ENCODE measurements at regions not wholly inside any gene's neighbourhood (a gene's known extent, or its start where the extent isn't known, plus 50 kb on each side); places are given as distances from the start of the nearest gene placed in this dataset.

GRCh38 chr2:163253621-163254285, 415.2 kb upstream of the KCNH7 start:
- no peak for DNase-seq (ENCODE audit: low read depth, low spot score)
- Histone ChIP-seq H3K9ac (ENCODE audit: insufficient read length, low read depth) (no peak overlapping the region), H3K4me1 (ENCODE audit: insufficient read depth, insufficient read length) (no peaks in the 10 kb centered on the region), H3K36me3 (ENCODE audit: insufficient read depth, insufficient read length, low read length) (no peaks in the 10 kb centered on the region), H3K27me3 (ENCODE audit: insufficient read depth, insufficient read length) (no peaks in the 10 kb centered on the region), H3K9me3 (ENCODE audit: insufficient read depth, low read length) (no peaks in the 10 kb centered on the region), H3K4me3 (ENCODE audit: insufficient read length, low read depth) (no peak overlapping the region)
- TF ChIP-seq ZNF274 (IDR thresholded peaks at IDR 0.05; ENCODE audit: low read depth, low read length) (no peak), SUZ12 (IDR thresholded peaks at IDR 0.05; ENCODE audit: extremely low read depth, insufficient read depth, insufficient read length) (no peak), YY1 (IDR thresholded peaks at IDR 0.05; ENCODE audit: insufficient read depth, insufficient read length) (no peak)

- Histone ChIP-seq H3K9ac (ENCODE audit: insufficient read length, low read depth) (no peak overlapping the region), H3K9me3 (ENCODE audit: insufficient read depth, low read length) (no peaks in the 10 kb centered on the region), H3K36me3 (ENCODE audit: insufficient read depth, insufficient read length, low read length) (no peaks in the 10 kb centered on the region), H3K4me1 (ENCODE audit: insufficient read depth, insufficient read length) (no peaks in the 10 kb centered on the region), H3K27me3 (ENCODE audit: insufficient read depth, insufficient read length) (no peaks in the 10 kb centered on the region), H3K4me3 (ENCODE audit: insufficient read length, low read depth) (no peak overlapping the region)
- no peak for TF ChIP-seq YY1 (IDR thresholded peaks at IDR 0.05; ENCODE audit: insufficient read depth, insufficient read length)
- DNase-seq (ENCODE audit: low read depth, low spot score): no peak
These were observed 413.6 kb upstream of the KCNH7 start for GRCh38 chr2:163252199-163252598.

GRCh38 chr2:163248376-163249253, 410.0 kb upstream of the KCNH7 start:
- no peak overlapping the region for H3K9ac ChIP-seq (ENCODE audit: insufficient read length, low read depth)
- no peak overlapping the region for H3K4me3 ChIP-seq (ENCODE audit: insufficient read length, low read depth)
- H3K27me3 ChIP-seq (ENCODE audit: insufficient read depth, insufficient read length): no peaks in the 10 kb centered on the region
- DNase-seq (ENCODE audit: low read depth, low spot score): peak; percentile 3
- H3K36me3 ChIP-seq (ENCODE audit: insufficient read depth, insufficient read length, low read length): no peaks in the 10 kb centered on the region
- no peaks in the 10 kb centered on the region for H3K9me3 ChIP-seq (ENCODE audit: insufficient read depth, low read length)
- no peaks in the 10 kb centered on the region for H3K4me1 ChIP-seq (ENCODE audit: insufficient read depth, insufficient read length)
- TF ChIP-seq YY1 (IDR thresholded peaks at IDR 0.05; ENCODE audit: insufficient read depth, insufficient read length) (no peak), ZNF274 (IDR thresholded peaks at IDR 0.05; ENCODE audit: low read depth, low read length) (no peak), SUZ12 (IDR thresholded peaks at IDR 0.05; ENCODE audit: extremely low read depth, insufficient read depth, insufficient read length) (no peak)

GRCh38 chr2:163247847-163248220, 409.3 kb upstream of the KCNH7 start:
- DNase-seq (ENCODE audit: low read depth, low spot score): no peak
- Histone ChIP-seq H3K9ac (ENCODE audit: insufficient read length, low read depth) (no peak overlapping the region), H3K27me3 (ENCODE audit: insufficient read depth, insufficient read length) (no peaks in the 10 kb centered on the region), H3K4me1 (ENCODE audit: insufficient read depth, insufficient read length) (no peaks in the 10 kb centered on the region), H3K4me3 (ENCODE audit: insufficient read length, low read depth) (no peak overlapping the region), H3K36me3 (ENCODE audit: insufficient read depth, insufficient read length, low read length) (no peaks in the 10 kb centered on the region), H3K9me3 (ENCODE audit: insufficient read depth, low read length) (no peaks in the 10 kb centered on the region)
- TF ChIP-seq SUZ12 (IDR thresholded peaks at IDR 0.05; ENCODE audit: extremely low read depth, insufficient read depth, insufficient read length): no peak
- no peak for TF ChIP-seq YY1 (IDR thresholded peaks at IDR 0.05; ENCODE audit: insufficient read depth, insufficient read length)
- no peak for TF ChIP-seq ZNF274 (IDR thresholded peaks at IDR 0.05; ENCODE audit: low read depth, low read length)

GRCh38 chr2:163247156-163247846, 408.7 kb upstream of the KCNH7 start:
- Histone ChIP-seq H3K9me3 (ENCODE audit: insufficient read depth, low read length) (no peaks in the 10 kb centered on the region), H3K36me3 (ENCODE audit: insufficient read depth, insufficient read length, low read length) (no peaks in the 10 kb centered on the region), H3K9ac (ENCODE audit: insufficient read length, low read depth) (no peak overlapping the region), H3K27me3 (ENCODE audit: insufficient read depth, insufficient read length) (no peaks in the 10 kb centered on the region), H3K4me1 (ENCODE audit: insufficient read depth, insufficient read length) (no peaks in the 10 kb centered on the region), H3K4me3 (ENCODE audit: insufficient read length, low read depth) (no peak overlapping the region)
- TF ChIP-seq SUZ12 (IDR thresholded peaks at IDR 0.05; ENCODE audit: extremely low read depth, insufficient read depth, insufficient read length) (no peak), ZNF274 (IDR thresholded peaks at IDR 0.05; ENCODE audit: low read depth, low read length) (no peak), YY1 (IDR thresholded peaks at IDR 0.05; ENCODE audit: insufficient read depth, insufficient read length) (no peak)
- peak; percentile 16 for DNase-seq (ENCODE audit: low read depth, low spot score)

GRCh38 chr2:163246135-163246534, 407.6 kb upstream of the KCNH7 start:
- Histone ChIP-seq H3K9ac (ENCODE audit: insufficient read length, low read depth) (no peak overlapping the region), H3K9me3 (ENCODE audit: insufficient read depth, low read length) (no peaks in the 10 kb centered on the region), H3K36me3 (ENCODE audit: insufficient read depth, insufficient read length, low read length) (no peaks in the 10 kb centered on the region), H3K4me3 (ENCODE audit: insufficient read length, low read depth) (no peak overlapping the region), H3K27me3 (ENCODE audit: insufficient read depth, insufficient read length) (no peaks in the 10 kb centered on the region), H3K4me1 (ENCODE audit: insufficient read depth, insufficient read length) (no peaks in the 10 kb centered on the region)
- TF ChIP-seq SUZ12 (IDR thresholded peaks at IDR 0.05; ENCODE audit: extremely low read depth, insufficient read depth, insufficient read length) (no peak), YY1 (IDR thresholded peaks at IDR 0.05; ENCODE audit: insufficient read depth, insufficient read length) (no peak), ZNF274 (IDR thresholded peaks at IDR 0.05; ENCODE audit: low read depth, low read length) (no peak)
- no peak for DNase-seq (ENCODE audit: low read depth, low spot score)

- Histone ChIP-seq H3K4me1 (ENCODE audit: insufficient read depth, insufficient read length) (no peaks in the 10 kb centered on the region), H3K27me3 (ENCODE audit: insufficient read depth, insufficient read length) (no peaks in the 10 kb centered on the region), H3K36me3 (ENCODE audit: insufficient read depth, insufficient read length, low read length) (no peaks in the 10 kb centered on the region), H3K4me3 (ENCODE audit: insufficient read length, low read depth) (no peak overlapping the region), H3K9me3 (ENCODE audit: insufficient read depth, low read length) (no peaks in the 10 kb centered on the region), H3K9ac (ENCODE audit: insufficient read length, low read depth) (no peak overlapping the region)
- no peak for TF ChIP-seq ZNF274 (IDR thresholded peaks at IDR 0.05; ENCODE audit: low read depth, low read length)
- no peak for DNase-seq (ENCODE audit: low read depth, low spot score)
These were observed 398.0 kb upstream of the KCNH7 start for GRCh38 chr2:163236553-163236952.
